Activated T-helper 17 cell treated with anti-CD3 and anti-CD28 coated beads, Interleukin-2, amount 50 U/mL, for 72 hours (primary cell): ENCODE measurements at regions not wholly inside any gene's neighbourhood (a gene's known extent, or its start where the extent isn't known, plus 50 kb on each side); places are given as distances from the start of the nearest gene placed in this dataset.
A peak's percentile ranks its signal among the peaks of the same experiment; 100 is the strongest.

Experiments
- ATAC-seq: fragments of 150-1000 bp; cut with Tn5 transposase; replicated peaks from 2 replicates; pipeline ENCODE4 v1.10.0; 2021; ENCODE audit warnings: mild to moderate bottlenecking, moderate library complexity
- H3K27ac Mint-ChIP-seq: one replicate; pipeline ENCODE4 v1.8.0; 2022; ENCODE audit warnings: mixed read lengths
- H3K27me3 Mint-ChIP-seq: one replicate; pipeline ENCODE4 v1.8.0; 2022; ENCODE audit warnings: mixed read lengths
- H3K36me3 Mint-ChIP-seq: one replicate; pipeline ENCODE4 v1.8.0; 2022; ENCODE audit warnings: low read depth, mild to moderate bottlenecking, mixed read lengths
- H3K4me1 Mint-ChIP-seq: one replicate; pipeline ENCODE4 v1.8.0; 2022; ENCODE audit warnings: mixed read lengths
- H3K4me3 Mint-ChIP-seq: one replicate; pipeline ENCODE4 v1.8.0; 2022; ENCODE audit warnings: mild to moderate bottlenecking, mixed read lengths
- H3K9me3 Mint-ChIP-seq: one replicate; pipeline ENCODE4 v1.8.0; 2022; ENCODE audit warnings: mixed read lengths

GRCh38 chr13:73702419-73703071 lies 431.7 kb downstream of the KLF12 start:
- Mint-ChIP-seq H3K9me3 (no peaks in the 10 kb centered on the region), H3K27me3 (no peaks in the 10 kb centered on the region), H3K27ac (peak overlapping the region; percentile 20), H3K4me1 (peaks cover 18% of the 10 kb centered on the region), H3K4me3 (peak overlapping the region; percentile 11), H3K36me3 (peaks cover 33% of the 10 kb centered on the region)
- ATAC-seq, result peak; percentile 95

- Mint-ChIP-seq H3K27ac (no peak overlapping the region), H3K27me3 (no peaks in the 10 kb centered on the region), H3K36me3 (peaks cover 41% of the 10 kb centered on the region), H3K9me3 (no peaks in the 10 kb centered on the region), H3K4me1 (peaks cover 21% of the 10 kb centered on the region), H3K4me3 (no peak overlapping the region)
- ATAC-seq, result no peak
These were observed 433.0 kb downstream of the KLF12 start for GRCh38 chr13:73701160-73701559.

GRCh38 chr13:73698859-73699258 lies 435.3 kb downstream of the KLF12 start:
- Mint-ChIP-seq H3K36me3 (peaks cover 55% of the 10 kb centered on the region), H3K27ac (no peak overlapping the region), H3K4me3 (no peak overlapping the region), H3K27me3 (no peaks in the 10 kb centered on the region), H3K9me3 (no peaks in the 10 kb centered on the region), H3K4me1 (peaks cover 13% of the 10 kb centered on the region)
- no peak for ATAC-seq

GRCh38 chr13:73697166-73697565 lies 437.0 kb downstream of the KLF12 start:
- H3K27me3 Mint-ChIP-seq, result no peaks in the 10 kb centered on the region
- H3K27ac Mint-ChIP-seq, result peak overlapping the region; percentile 25
- H3K9me3 Mint-ChIP-seq, result no peaks in the 10 kb centered on the region
- peaks cover 7% of the 10 kb centered on the region for H3K4me1 Mint-ChIP-seq
- peaks cover 59% of the 10 kb centered on the region for H3K36me3 Mint-ChIP-seq
- ATAC-seq, result peak; percentile 34
- no peak overlapping the region for H3K4me3 Mint-ChIP-seq

- peaks cover 7% of the 10 kb centered on the region for H3K4me1 Mint-ChIP-seq
- ATAC-seq, result no peak
- no peak overlapping the region for H3K27ac Mint-ChIP-seq
- H3K9me3 Mint-ChIP-seq, result no peaks in the 10 kb centered on the region
- peaks cover 62% of the 10 kb centered on the region for H3K36me3 Mint-ChIP-seq
- no peak overlapping the region for H3K4me3 Mint-ChIP-seq
- no peaks in the 10 kb centered on the region for H3K27me3 Mint-ChIP-seq
These were observed 437.5 kb downstream of the KLF12 start for GRCh38 chr13:73696713-73697112.

GRCh38 chr13:73696271-73696670 lies 437.9 kb downstream of the KLF12 start:
- no peak for ATAC-seq
- Mint-ChIP-seq H3K4me1 (peaks cover 7% of the 10 kb centered on the region), H3K4me3 (no peak overlapping the region), H3K9me3 (no peaks in the 10 kb centered on the region), H3K27ac (no peak overlapping the region), H3K27me3 (no peaks in the 10 kb centered on the region), H3K36me3 (peaks cover 64% of the 10 kb centered on the region)

- H3K27me3 Mint-ChIP-seq, result no peaks in the 10 kb centered on the region
- peaks cover 73% of the 10 kb centered on the region for H3K36me3 Mint-ChIP-seq
- no peak overlapping the region for H3K4me3 Mint-ChIP-seq
- no peak for ATAC-seq
- H3K9me3 Mint-ChIP-seq, result no peaks in the 10 kb centered on the region
- H3K27ac Mint-ChIP-seq, result peak overlapping the region; percentile 8
- peaks cover 7% of the 10 kb centered on the region for H3K4me1 Mint-ChIP-seq
These were observed 438.9 kb downstream of the KLF12 start for GRCh38 chr13:73695325-73695724.

- peaks cover 7% of the 10 kb centered on the region for H3K4me1 Mint-ChIP-seq
- no peak overlapping the region for H3K4me3 Mint-ChIP-seq
- peaks cover 92% of the 10 kb centered on the region for H3K36me3 Mint-ChIP-seq
- no peaks in the 10 kb centered on the region for H3K9me3 Mint-ChIP-seq
- H3K27ac Mint-ChIP-seq, result no peak overlapping the region
- no peaks in the 10 kb centered on the region for H3K27me3 Mint-ChIP-seq
- ATAC-seq, result no peak
These were observed 441.0 kb downstream of the KLF12 start for GRCh38 chr13:73693215-73693614.

- Mint-ChIP-seq H3K27ac (no peak overlapping the region), H3K9me3 (no peaks in the 10 kb centered on the region), H3K27me3 (no peaks in the 10 kb centered on the region), H3K36me3 (peaks cover 91% of the 10 kb centered on the region), H3K4me1 (no peaks in the 10 kb centered on the region), H3K4me3 (no peak overlapping the region)
- no peak for ATAC-seq
These were observed 442.3 kb downstream of the KLF12 start for GRCh38 chr13:73691891-73692290.

GRCh38 chr13:73687929-73688328 lies 446.3 kb downstream of the KLF12 start:
- Mint-ChIP-seq H3K27ac (no peak overlapping the region), H3K4me3 (no peak overlapping the region), H3K27me3 (no peaks in the 10 kb centered on the region), H3K4me1 (no peaks in the 10 kb centered on the region), H3K9me3 (no peaks in the 10 kb centered on the region), H3K36me3 (peaks cover 60% of the 10 kb centered on the region)
- no peak for ATAC-seq

GRCh38 chr13:73687087-73687486 lies 447.1 kb downstream of the KLF12 start:
- H3K36me3 Mint-ChIP-seq, result peaks cover 52% of the 10 kb centered on the region
- H3K4me1 Mint-ChIP-seq, result no peaks in the 10 kb centered on the region
- H3K27ac Mint-ChIP-seq, result no peak overlapping the region
- H3K27me3 Mint-ChIP-seq, result no peaks in the 10 kb centered on the region
- no peak overlapping the region for H3K4me3 Mint-ChIP-seq
- ATAC-seq, result no peak
- H3K9me3 Mint-ChIP-seq, result no peaks in the 10 kb centered on the region

- H3K4me1 Mint-ChIP-seq, result peaks cover 4% of the 10 kb centered on the region
- H3K27ac Mint-ChIP-seq, result no peak overlapping the region
- H3K36me3 Mint-ChIP-seq, result peaks cover 38% of the 10 kb centered on the region
- no peaks in the 10 kb centered on the region for H3K27me3 Mint-ChIP-seq
- no peaks in the 10 kb centered on the region for H3K9me3 Mint-ChIP-seq
- no peak overlapping the region for H3K4me3 Mint-ChIP-seq
- no peak for ATAC-seq
These were observed 449.5 kb downstream of the KLF12 start for GRCh38 chr13:73684750-73685149.

- Mint-ChIP-seq H3K4me1 (peaks cover 4% of the 10 kb centered on the region), H3K27me3 (no peaks in the 10 kb centered on the region), H3K4me3 (no peak overlapping the region), H3K9me3 (no peaks in the 10 kb centered on the region), H3K36me3 (peaks cover 33% of the 10 kb centered on the region), H3K27ac (no peak overlapping the region)
- no peak for ATAC-seq
These were observed 449.9 kb downstream of the KLF12 start for GRCh38 chr13:73684286-73684685.

- Mint-ChIP-seq H3K27me3 (no peaks in the 10 kb centered on the region), H3K4me1 (peaks cover 4% of the 10 kb centered on the region), H3K9me3 (no peaks in the 10 kb centered on the region), H3K4me3 (no peak overlapping the region), H3K27ac (peak overlapping the region; percentile 31), H3K36me3 (peaks cover 30% of the 10 kb centered on the region)
- ATAC-seq, result no peak
These were observed 450.5 kb downstream of the KLF12 start for GRCh38 chr13:73683746-73684145.

GRCh38 chr13:73681779-73682178 lies 452.4 kb downstream of the KLF12 start:
- Mint-ChIP-seq H3K27ac (no peak overlapping the region), H3K36me3 (peaks cover 15% of the 10 kb centered on the region), H3K27me3 (no peaks in the 10 kb centered on the region), H3K9me3 (no peaks in the 10 kb centered on the region), H3K4me1 (peaks cover 4% of the 10 kb centered on the region), H3K4me3 (no peak overlapping the region)
- ATAC-seq, result no peak

- no peak overlapping the region for H3K27ac Mint-ChIP-seq
- no peaks in the 10 kb centered on the region for H3K27me3 Mint-ChIP-seq
- peaks cover 15% of the 10 kb centered on the region for H3K36me3 Mint-ChIP-seq
- no peaks in the 10 kb centered on the region for H3K9me3 Mint-ChIP-seq
- peaks cover 4% of the 10 kb centered on the region for H3K4me1 Mint-ChIP-seq
- no peak overlapping the region for H3K4me3 Mint-ChIP-seq
- no peak for ATAC-seq
These were observed 453.2 kb downstream of the KLF12 start for GRCh38 chr13:73681015-73681414.
